Ureter (tissue), 1 donor: ENCODE measurements at regions not wholly inside any gene's neighbourhood (a gene's known extent, or its start where the extent isn't known, plus 50 kb on each side); places are given as distances from the start of the nearest gene placed in this dataset.
"Not testable (repeated sequence)": the region's sequence is repeated elsewhere in the genome, so short reads cannot be mapped to it uniquely, and the experiment has no call there.

ENCODE experiments used
- DNase-seq: peaks from one replicate; pipeline ENCODE4 v3.0.0-alpha.2; 2020; ENCODE audit warnings: low spot score
- donor health status: DM: yes; HTN: yes; CAD: no.

GRCh38 chr6:103335412-103335811 lies 1524.3 kb downstream of the HACE1 start:
- no peak for DNase-seq

- DNase-seq: no peak
Measured at GRCh38 chr6:103326760-103327757, 1532.7 kb downstream of the HACE1 start.

GRCh38 chr6:103313432-103313831 lies 1546.3 kb downstream of the HACE1 start:
- DNase-seq: no peak

- not testable (repeated sequence) for DNase-seq
Measured at GRCh38 chr6:103294376-103294775, 1565.3 kb downstream of the HACE1 start.

GRCh38 chr6:103284835-103285234 lies 1574.9 kb downstream of the HACE1 start:
- no peak for DNase-seq

GRCh38 chr6:103280417-103280816 lies 1579.3 kb downstream of the HACE1 start:
- no peak for DNase-seq

- no peak for DNase-seq
Measured at GRCh38 chr6:103277936-103278335, 1581.8 kb downstream of the HACE1 start.

GRCh38 chr6:103273048-103273447 lies 1586.7 kb downstream of the HACE1 start:
- no peak for DNase-seq

- no peak for DNase-seq
Measured at GRCh38 chr6:103269581-103269980, 1590.1 kb downstream of the HACE1 start.

GRCh38 chr6:103268335-103268734 lies 1591.4 kb downstream of the HACE1 start:
- no peak for DNase-seq

GRCh38 chr6:103264020-103264419 lies 1595.7 kb downstream of the HACE1 start:
- no peak for DNase-seq

- no peak for DNase-seq
Measured at GRCh38 chr6:103255132-103255531, 1604.6 kb downstream of the HACE1 start.

- no peak for DNase-seq
Measured at GRCh38 chr6:103236923-103237322, 1622.8 kb downstream of the HACE1 start.

GRCh38 chr6:103231181-103231580 lies 1628.5 kb downstream of the HACE1 start:
- DNase-seq: no peak

GRCh38 chr6:103215847-103216246 lies 1643.9 kb downstream of the HACE1 start:
- no peak for DNase-seq

GRCh38 chr6:103210686-103211085 lies 1649.0 kb downstream of the HACE1 start:
- DNase-seq: no peak

- DNase-seq: no peak
Measured at GRCh38 chr6:103198386-103198785, 1661.3 kb downstream of the HACE1 start.

GRCh38 chr6:103193413-103193812 lies 1666.3 kb downstream of the HACE1 start:
- DNase-seq: no peak

GRCh38 chr6:103191391-103192093 lies 1668.2 kb downstream of the HACE1 start:
- DNase-seq: no peak

- no peak for DNase-seq
Measured at GRCh38 chr6:103184776-103185175, 1674.9 kb downstream of the HACE1 start.

GRCh38 chr6:103183831-103184411 lies 1675.8 kb downstream of the HACE1 start:
- DNase-seq: no peak

GRCh38 chr6:103178193-103178592 lies 1681.5 kb downstream of the HACE1 start:
- DNase-seq: no peak
